Lower leg skin (tissue), 4 donors: ENCODE measurements at regions not wholly inside any gene's neighbourhood (a gene's known extent, or its start where the extent isn't known, plus 50 kb on each side); places are given as distances from the start of the nearest gene placed in this dataset.

Source experiments
- DNase-seq, 2 donors: peaks; one replicate each; pipeline ENCODE4 v3.0.0-alpha.2; 2019; ENCODE audit warnings: low spot score in 2 of 2
- H3K4me3 ChIP-seq: fragments of 200-600 bp; sonication (generic); 2 replicates; pipeline ENCODE4 v1.5.1; 2017; ENCODE audit warnings: mild to moderate bottlenecking, low read depth; ENCODE audit not compliant: poor library complexity, severe bottlenecking
- POLR2A ChIP-seq, 2 donors: fragments of 450-650 bp; IDR thresholded peaks; one replicate each; pipeline ENCODE4 v1.6.1; 2016 to 2017; ENCODE audit warnings: antibody characterized with exemption in 2 of 2, mild to moderate bottlenecking in 1 of 2, moderate library complexity in 1 of 2
- WGBS, 2 donors: methylation state at CpG; one replicate each; pipeline ENCODE4 v1.1.5; 2018; 5-methylcytosine and 5-hydroxymethylcytosine counted together
- intact Hi-C: fragments of 100-400 bp; cut with DNase I; formaldehyde crosslinking; loops from one replicate; pipeline ENCODE4 v1.15.0; 2023; ENCODE audit warnings: low total_unique reads
- TF ChIP-seq, protein P1 (sequence below), 3 donors: fragments of 450-650 bp; IDR thresholded peaks; one replicate each; pipeline ENCODE4 v1.5.1; 2016; ENCODE audit warnings: antibody characterized with exemption in 3 of 3, mild to moderate bottlenecking in 3 of 3, moderate library complexity in 2 of 3

DNA sequence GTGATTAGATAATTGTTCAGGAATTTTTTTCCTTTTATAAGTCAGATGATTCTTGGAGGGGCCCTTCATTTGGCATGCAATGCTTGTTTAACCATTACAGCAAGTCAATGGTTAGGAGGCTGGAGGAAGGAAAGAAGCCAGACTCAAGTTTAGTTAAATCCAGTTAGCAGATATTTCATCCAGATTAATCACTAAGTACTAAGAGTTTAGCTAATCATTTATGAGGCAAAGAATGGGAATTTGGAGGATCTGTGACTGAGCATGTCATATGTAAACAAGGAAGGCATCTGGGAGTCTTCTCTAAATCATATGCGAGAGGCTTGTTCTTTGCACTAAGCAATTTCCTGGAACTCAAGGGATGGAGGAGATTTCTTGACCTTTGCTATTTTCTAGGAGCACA is 145.3 kb upstream of the SGCD start:
- intact Hi-C loops, result no loop called here
- TF ChIP-seq POLR2A (IDR thresholded peaks at IDR 0.05), result no peak
- TF ChIP-seq, protein P1, sequence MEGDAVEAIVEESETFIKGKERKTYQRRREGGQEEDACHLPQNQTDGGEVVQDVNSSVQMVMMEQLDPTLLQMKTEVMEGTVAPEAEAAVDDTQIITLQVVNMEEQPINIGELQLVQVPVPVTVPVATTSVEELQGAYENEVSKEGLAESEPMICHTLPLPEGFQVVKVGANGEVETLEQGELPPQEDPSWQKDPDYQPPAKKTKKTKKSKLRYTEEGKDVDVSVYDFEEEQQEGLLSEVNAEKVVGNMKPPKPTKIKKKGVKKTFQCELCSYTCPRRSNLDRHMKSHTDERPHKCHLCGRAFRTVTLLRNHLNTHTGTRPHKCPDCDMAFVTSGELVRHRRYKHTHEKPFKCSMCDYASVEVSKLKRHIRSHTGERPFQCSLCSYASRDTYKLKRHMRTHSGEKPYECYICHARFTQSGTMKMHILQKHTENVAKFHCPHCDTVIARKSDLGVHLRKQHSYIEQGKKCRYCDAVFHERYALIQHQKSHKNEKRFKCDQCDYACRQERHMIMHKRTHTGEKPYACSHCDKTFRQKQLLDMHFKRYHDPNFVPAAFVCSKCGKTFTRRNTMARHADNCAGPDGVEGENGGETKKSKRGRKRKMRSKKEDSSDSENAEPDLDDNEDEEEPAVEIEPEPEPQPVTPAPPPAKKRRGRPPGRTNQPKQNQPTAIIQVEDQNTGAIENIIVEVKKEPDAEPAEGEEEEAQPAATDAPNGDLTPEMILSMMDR (IDR thresholded peaks at IDR 0.05), result no peak
- H3K4me3 ChIP-seq, result no peak overlapping the region
- WGBS, 2 donors, result 87 to 91% methylated on average over 1 of the region's 1 CpG
- no peak for DNase-seq

DNA sequence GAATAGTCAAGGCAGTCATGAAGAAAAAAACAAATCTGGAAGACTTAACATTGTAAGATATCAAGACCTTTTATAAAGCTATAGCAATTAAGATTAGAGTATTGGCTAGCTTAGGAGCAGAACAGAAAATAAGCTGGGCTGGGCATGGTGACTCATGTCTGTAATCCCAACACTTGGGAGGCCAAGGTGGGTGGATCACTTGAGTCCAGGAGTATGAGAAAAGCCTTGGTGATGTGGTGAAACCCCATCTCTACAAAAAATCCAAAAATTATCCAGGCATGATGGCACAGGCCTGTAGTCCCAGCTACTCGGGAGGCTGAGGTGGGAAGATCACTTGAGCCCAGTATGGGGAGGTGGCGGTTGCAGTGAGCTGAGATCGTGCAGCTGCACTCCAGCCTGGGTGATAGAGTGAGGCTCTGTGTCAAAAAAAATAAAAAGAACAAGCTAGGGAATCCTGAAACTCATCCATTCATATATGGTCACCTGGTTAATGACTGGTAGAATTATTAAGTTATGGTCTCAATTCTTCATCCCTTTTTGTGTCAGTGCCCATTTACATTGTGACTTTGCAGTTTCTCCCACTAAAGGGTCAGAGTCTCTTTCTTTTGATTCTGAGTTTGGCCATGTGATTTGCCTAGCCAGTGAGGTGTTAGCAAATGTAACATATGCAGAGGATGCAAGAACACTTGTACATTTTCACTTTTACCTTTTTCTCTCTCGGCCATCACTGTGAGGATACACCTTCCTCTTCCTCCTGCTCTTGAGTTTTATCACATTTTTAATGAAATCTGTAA is 144.6 kb upstream of the SGCD start:
- WGBS, 2 donors, result 88 to 90% methylated on average over 4 of the region's 4 CpGs
- intact Hi-C loops, result no loop called here
- TF ChIP-seq, protein P1 (IDR thresholded peaks at IDR 0.05), result no peak
- TF ChIP-seq POLR2A (IDR thresholded peaks at IDR 0.05), result no peak
- no peak overlapping the region for H3K4me3 ChIP-seq
- no peak for DNase-seq

DNA sequence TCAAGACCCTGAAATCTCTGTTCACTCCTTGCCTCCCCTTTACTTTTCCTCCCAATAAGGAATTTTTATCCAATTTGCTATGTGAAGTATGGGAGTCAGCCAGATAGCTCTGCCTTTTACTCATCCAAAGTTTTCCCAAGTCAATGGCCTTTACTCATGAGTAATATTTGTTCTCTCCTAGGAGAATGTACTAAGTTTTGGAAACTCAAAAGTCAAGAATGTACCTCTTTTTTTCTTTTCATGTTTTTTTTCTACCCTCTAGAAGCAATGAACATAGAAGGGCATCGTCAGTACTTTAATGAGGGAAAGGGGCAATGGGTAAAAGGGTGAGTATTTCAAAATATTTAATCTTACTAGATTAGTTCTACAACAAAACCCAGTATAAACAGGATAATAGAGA is 140.2 kb upstream of the SGCD start:
- no peak for DNase-seq
- 71 to 76% methylated on average over 1 of the region's 1 CpG for WGBS, 2 donors
- no peak overlapping the region for H3K4me3 ChIP-seq

DNA sequence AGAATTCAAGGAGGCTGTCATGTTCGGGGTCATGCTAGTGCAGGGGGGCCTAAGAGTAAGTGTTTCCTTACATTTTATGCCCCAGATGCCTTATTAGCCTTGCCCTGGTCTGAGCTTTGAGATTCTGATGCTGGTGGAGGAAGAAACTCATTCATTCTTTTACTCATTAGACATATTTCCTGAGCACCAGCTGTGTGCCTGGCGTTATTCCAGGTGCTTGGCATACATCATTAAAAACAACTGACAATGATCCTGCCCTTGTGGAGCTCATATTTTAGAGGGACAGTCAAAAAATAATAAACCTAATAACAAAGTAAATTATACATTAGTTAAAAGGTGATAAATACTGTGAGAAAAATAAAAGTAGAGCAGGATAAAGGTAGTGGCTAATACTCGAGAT is 138.9 kb upstream of the SGCD start:
- no peak for TF ChIP-seq POLR2A (IDR thresholded peaks at IDR 0.05)
- TF ChIP-seq, protein P1 (IDR thresholded peaks at IDR 0.05), result no peak
- intact Hi-C loops, result no loop called here
- no peak for DNase-seq
- 54 to 63% methylated on average over 3 of the region's 3 CpGs for WGBS, 2 donors
- no peak overlapping the region for H3K4me3 ChIP-seq

More for the DNA sequence above, 140.2 kb upstream of the SGCD start:
- intact Hi-C loops, result no loop called here
- no peak for TF ChIP-seq POLR2A (IDR thresholded peaks at IDR 0.05)
- TF ChIP-seq, protein P1 (IDR thresholded peaks at IDR 0.05), result no peak

DNA sequence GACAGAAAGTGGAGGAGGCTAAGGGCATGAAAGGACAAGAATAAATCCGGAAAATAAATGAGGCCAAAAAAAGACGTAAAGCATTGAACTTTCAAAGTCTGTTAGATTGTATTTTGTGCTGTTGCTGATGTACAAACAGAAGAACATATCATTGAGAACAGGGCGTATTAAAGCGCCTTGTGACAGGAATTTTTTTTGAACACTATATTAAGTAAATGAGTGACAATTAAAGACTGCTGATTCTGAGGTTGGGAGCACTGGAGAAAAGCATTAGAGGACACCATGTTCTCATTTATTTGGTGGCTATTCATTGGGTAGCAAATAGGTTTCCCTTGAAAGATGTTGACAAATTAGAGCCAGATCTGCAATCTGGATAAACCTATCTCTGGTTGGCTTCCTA is 137.3 kb upstream of the SGCD start:
- TF ChIP-seq, protein P1 (IDR thresholded peaks at IDR 0.05), result no peak
- TF ChIP-seq POLR2A (IDR thresholded peaks at IDR 0.05), result no peak
- intact Hi-C loops, result no loop called here
- 89 to 91% methylated on average over 4 of the region's 4 CpGs for WGBS, 2 donors
- H3K4me3 ChIP-seq, result no peak overlapping the region
- DNase-seq, result no peak

DNA sequence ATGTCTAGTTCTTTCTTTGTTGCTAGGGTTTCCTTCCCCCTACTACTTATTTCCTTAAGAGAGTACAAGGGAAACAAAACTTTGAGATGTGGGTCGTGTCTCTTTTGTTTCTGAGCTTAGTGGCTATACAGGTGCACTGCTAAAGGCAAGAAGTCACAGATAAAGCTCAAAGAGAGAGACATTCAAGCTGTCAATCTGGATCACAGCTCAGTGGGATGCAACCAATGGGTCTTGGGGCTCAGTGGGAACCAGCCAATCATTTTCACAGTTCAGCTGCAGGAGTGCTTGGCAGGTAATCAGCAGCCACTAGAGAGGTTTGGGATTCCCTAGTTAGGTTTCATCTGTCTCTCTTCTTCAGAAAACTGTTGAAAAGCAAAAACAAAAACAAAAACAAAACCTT is 135.4 kb upstream of the SGCD start:
- H3K4me3 ChIP-seq, result no peak overlapping the region
- no peak for TF ChIP-seq POLR2A (IDR thresholded peaks at IDR 0.05)
- TF ChIP-seq, protein P1 (IDR thresholded peaks at IDR 0.05), result no peak
- WGBS, 2 donors, result 56 to 63% methylated on average over 1 of the region's 1 CpG
- intact Hi-C loops, result no loop called here
- DNase-seq, result no peak
